Activated CD4-positive, alpha-beta T cell treated with anti-CD3 and anti-CD28 coated beads, Interleukin-2, amount 50 U/mL, for 1 hour (primary cell): ENCODE measurements at regions not wholly inside any gene's neighbourhood (a gene's known extent, or its start where the extent isn't known, plus 50 kb on each side); places are given as distances from the start of the nearest gene placed in this dataset.

Experiments
- DNase-seq: peaks from one replicate; pipeline ENCODE4 v3.0.0-alpha.2; 2020

- DNase-seq = no peak
Observed at GRCh38 chr5:79868163-79868670, 122.8 kb downstream of the MTX3 start.

GRCh38 chr5:79865579-79865978, 125.5 kb downstream of the MTX3 start:
- no peak for DNase-seq

- DNase-seq = no peak
Observed at GRCh38 chr5:79864364-79864763, 126.7 kb downstream of the MTX3 start.

- no peak for DNase-seq
Observed at GRCh38 chr5:79859588-79859987, 131.5 kb downstream of the MTX3 start.

- no peak for DNase-seq
Observed at GRCh38 chr5:79858410-79858723, 132.7 kb downstream of the MTX3 start.

GRCh38 chr5:79857714-79858409, 133.2 kb downstream of the MTX3 start:
- peak; percentile 79 for DNase-seq

GRCh38 chr5:79856456-79857055, 134.5 kb downstream of the MTX3 start:
- DNase-seq = no peak

GRCh38 chr5:79853676-79854418, 137.2 kb downstream of the MTX3 start:
- no peak for DNase-seq

- no peak for DNase-seq
Observed at GRCh38 chr5:79853028-79853427, 138.0 kb downstream of the MTX3 start.

- no peak for DNase-seq
Observed at GRCh38 chr5:79851391-79851863, 139.6 kb downstream of the MTX3 start.

GRCh38 chr5:79850941-79851340, 140.1 kb downstream of the MTX3 start:
- no peak for DNase-seq

GRCh38 chr5:79850316-79850822, 140.7 kb downstream of the MTX3 start:
- no peak for DNase-seq

- no peak for DNase-seq
Observed at GRCh38 chr5:79849486-79850315, 141.4 kb downstream of the MTX3 start.
